Stimulated activated CD4-positive, alpha-beta T cell treated with anti-CD3 and anti-CD28 coated beads, Interleukin-12 subunit alpha, Interleukin-12 subunit beta, amount 100 ng/mL, for 24 hours (primary cell): ENCODE measurements at regions not wholly inside any gene's neighbourhood (a gene's known extent, or its start where the extent isn't known, plus 50 kb on each side); places are given as distances from the start of the nearest gene placed in this dataset.

ENCODE experiments used
- DNase-seq, 2 experiments: peaks; one replicate each; pipeline ENCODE4 v3.0.0-alpha.2; 2020; ENCODE audit warnings: low read depth in 2 of 2

GRCh38 chr20:40769677-40770285 is 80.7 kb upstream of the MAFB start:
- DNase-seq = no peak

GRCh38 chr20:40770564-40771307 is 81.7 kb upstream of the MAFB start:
- no peak for DNase-seq

- no peak for DNase-seq
Measured at GRCh38 chr20:40771308-40771610, 82.2 kb upstream of the MAFB start.

- DNase-seq = no peak
Measured at GRCh38 chr20:40771848-40772511, 82.9 kb upstream of the MAFB start.

- no peak for DNase-seq
Measured at GRCh38 chr20:40773376-40773775, 84.3 kb upstream of the MAFB start.

DNA sequence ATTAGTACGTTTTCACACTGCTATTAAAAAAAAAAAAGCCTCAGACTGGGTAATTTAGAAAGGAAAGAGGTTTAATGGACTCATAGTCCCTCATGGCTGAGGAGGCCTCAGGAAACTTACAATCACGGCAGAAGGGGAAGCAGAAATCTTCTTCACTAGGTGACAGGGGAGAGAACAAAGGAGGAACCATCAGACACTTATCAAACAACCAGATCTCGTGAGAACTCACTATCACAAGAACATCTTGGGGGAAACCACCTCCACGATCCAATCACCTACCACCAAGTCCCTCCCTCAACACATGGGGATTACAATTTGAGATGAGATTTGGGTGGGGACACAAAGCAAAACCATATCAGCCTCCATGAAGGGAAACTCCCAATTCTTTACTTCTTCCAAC is 85.2 kb upstream of the MAFB start:
- DNase-seq = no peak

DNA sequence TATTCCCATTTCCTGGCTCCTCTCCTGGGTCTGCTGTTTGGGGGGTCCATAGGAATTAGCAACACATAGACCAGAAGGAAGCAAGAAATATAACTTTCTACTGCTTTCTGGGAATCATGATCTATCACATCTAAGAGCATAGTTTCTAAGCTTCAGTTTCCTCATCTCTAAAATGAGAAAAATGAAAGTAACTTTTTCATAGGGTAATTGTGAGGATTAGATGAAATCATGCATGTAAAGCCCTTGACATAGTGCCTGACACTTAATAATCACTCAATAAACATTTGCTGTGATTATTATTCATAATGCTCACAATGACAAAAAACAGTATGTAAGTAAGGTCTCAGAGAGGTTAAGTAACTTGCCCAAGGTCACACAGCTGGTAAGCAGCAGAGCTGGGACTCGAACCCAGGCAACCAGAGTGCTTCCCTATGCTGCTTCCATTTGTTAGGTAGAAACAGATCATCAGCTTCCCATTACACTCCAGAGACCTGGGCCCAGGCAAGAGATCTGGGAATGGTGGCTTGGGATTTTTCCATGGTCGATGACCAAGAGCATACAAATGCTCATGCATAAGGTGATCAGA is 86.6 kb upstream of the MAFB start:
- no peak for DNase-seq

- DNase-seq = no peak
Measured at GRCh38 chr20:40776466-40777457, 87.7 kb upstream of the MAFB start.

DNA sequence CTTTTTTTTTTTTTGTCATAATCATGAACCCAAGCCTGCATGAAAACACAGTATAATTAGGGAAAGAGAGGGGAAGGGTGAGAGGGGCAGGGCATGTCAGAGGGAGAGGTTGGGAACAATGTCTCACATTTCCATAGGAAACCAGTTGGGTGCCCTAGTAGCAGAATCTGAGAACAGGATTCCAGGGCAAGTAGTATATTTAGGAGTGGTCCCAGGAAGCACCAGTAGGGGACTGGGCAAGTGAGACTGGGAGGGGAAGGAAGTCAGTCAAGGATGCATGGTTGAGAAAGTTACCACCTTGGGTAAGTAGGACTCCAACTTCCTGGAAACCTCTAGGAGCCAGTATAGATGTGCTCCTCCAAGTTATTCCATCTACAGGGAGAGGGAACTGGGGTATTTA is 88.6 kb upstream of the MAFB start:
- DNase-seq = no peak

DNA sequence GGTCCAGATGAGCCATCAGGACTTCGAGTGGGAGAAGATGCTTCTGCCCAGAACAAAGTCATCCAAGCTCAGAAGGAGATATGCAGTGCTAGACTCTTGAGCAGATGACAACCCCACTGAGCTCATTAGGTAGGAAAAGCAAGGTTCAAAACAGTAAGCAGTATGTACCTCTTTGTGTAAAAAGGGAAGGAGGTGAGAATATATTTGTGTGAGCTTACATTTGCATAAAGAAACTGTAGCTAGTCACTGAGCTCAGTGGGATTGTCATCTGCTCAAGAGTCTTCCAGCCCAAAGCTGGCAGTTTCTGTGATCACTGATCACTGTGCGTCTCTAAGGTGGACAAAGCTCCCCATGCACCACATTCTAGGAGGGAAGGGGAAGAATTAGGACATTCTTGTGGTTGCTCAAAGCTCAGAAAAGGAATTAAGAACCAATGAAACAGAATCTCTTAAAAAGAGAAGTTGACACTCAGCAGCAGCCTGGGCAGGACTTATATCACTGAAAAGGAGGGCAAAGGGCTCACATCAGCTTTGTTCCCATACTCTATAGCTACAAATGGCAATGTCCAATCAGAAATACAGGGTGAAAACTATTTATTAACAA is 90.0 kb upstream of the MAFB start:
- no peak for DNase-seq

DNA sequence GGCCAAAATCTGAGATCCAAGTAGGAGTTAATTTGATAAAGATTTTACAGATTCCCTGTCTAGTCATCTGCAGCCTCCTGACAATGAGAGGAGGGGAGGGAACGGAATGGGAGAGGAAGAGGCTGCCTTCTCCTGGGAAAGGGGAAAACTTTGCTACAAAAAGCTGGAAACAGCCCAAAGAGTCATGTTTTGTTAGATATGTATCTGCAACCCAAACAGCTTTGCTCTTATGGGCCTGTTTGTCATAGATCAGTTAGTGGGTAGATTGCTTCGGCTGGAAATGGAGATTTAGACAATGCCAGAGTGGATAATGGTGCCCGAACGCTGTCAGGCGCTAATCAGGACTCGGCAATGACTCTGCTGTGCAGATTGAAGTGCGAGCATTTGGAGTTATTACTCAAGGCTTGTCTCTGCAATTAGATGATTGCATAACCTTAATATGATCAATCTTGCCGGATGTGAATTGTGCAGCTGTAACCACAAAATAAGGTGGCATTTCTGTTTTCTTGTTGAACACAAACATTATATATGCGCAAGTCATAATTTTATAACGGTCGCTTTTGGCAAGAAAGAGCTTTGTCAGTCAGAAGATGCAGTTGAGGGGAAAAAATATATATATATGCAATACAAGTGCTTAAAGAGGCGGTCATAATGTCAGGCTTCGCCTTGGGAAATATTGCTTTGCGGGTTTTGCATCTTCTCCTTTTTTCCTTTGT is 92.4 kb upstream of the MAFB start:
- no peak for DNase-seq

DNA sequence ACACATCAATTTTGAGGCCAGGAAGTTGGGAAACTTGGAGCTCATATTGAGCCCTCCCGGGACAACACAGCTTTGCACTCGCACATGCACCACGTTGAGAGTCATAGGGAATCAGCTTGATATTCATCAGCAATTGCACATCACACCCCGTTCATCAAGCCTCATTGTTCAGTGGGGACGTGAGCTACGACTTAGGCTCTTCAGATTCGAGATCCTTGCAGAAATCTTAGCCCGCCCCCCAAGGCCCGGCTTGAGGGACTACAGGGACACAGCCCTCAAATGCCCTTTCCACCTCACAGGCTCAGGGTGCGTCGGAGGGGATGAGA is 93.0 kb upstream of the MAFB start:
- DNase-seq = no peak

- DNase-seq = no peak
Measured at GRCh38 chr20:40785346-40785745, 96.3 kb upstream of the MAFB start.

DNA sequence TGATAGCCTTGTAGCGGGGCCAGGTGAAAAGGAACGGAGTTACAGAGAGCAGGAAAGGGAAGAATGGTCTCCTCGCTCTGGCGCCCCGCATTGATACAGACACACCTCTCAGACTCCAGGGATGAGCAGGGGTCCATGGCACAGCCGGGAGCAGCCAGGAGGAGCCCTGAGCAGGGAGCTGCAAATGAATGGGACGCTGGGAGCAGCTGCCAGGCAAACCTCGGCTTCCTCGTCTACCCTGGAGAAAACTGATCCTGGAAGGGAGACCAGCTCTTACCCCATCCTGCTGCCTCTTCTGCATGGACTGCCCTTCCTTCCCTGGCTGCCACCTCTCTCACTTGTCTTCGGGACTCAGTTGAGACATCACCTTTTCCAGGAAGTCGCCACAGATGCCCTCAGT is 97.3 kb upstream of the MAFB start:
- DNase-seq = no peak

GRCh38 chr20:40787941-40788340 is 98.9 kb upstream of the MAFB start:
- no peak for DNase-seq

DNA sequence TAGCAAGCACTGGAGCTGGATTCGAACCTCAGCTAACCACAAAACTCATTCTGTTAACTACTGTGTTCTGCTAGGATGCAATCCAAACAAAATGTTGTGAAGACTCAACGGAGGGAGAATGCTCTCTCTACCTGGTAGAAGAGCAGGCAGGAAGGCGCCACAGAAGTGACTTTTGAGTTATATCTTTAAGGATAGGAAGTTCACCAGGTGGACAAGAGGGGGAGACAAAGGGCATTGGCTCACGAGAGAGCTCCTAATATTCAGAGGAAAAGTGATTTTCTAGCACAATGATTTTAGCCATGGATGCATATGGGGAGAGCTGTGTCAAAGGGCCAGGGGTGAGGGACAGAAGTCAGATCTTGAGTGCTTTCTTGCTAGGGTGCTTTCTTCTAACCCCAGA is 108.4 kb upstream of the MAFB start:
- DNase-seq = no peak

DNA sequence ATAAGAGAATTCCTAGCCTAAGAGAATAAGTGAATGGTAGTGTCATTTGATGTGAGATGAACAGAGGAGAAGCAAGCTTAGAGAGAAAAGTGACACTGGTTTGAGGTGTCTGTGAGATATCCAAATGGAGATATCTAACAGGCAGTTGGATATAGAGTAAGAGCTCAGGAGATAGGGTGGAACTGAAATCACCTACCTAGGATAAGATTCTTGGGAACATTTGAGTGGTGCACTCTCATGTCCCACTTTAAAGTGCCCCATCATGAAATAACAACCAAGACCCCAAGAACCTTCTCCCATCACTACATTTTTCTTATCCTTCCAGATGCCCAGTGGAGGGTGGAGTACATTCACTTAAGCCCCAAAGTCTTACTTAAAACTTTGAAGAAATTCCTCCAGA is 109.0 kb upstream of the MAFB start:
- no peak for DNase-seq

- DNase-seq = no peak
Measured at GRCh38 chr20:40802886-40803285, 113.8 kb upstream of the MAFB start.

GRCh38 chr20:40803381-40803780 is 114.3 kb upstream of the MAFB start:
- DNase-seq = no peak

DNA sequence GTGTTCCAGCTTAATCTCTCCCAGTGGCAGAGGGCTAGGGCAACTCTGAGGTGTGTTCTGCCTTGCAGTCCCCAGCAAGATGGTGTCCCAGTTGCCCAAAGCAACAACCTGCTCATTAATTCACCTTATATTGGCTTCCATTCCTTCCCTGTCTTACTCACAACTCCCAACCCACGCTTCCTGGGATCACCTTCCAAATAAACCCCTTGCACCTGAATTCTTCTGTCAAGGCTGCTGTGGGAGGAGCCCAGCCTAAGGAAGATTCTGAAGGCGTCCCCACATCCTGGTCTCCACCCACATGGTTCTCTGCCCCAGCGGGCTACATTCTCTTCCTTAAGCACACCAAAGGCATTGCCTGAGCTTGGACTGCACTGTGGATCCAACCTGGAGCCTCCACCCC is 116.6 kb upstream of the MAFB start:
- no peak for DNase-seq
